Epithelial cell of esophagus (primary cell): ENCODE measurements at regions not wholly inside any gene's neighbourhood (a gene's known extent, or its start where the extent isn't known, plus 50 kb on each side); places are given as distances from the start of the nearest gene placed in this dataset.

Experiments used
- DNase-seq: peaks from one replicate; pipeline ENCODE4 v3.0.0; 2010; ENCODE audit warnings: low read depth
- H3K4me3 ChIP-seq: 2 replicates; pipeline ENCODE4 v1.5.1; 2011; ENCODE audit warnings: mild to moderate bottlenecking, low read length, control low read depth
- TF ChIP-seq, protein P1 (sequence below): IDR thresholded peaks from 2 replicates; pipeline ENCODE4 v1.5.1; 2011; ENCODE audit warnings: low read depth, mild to moderate bottlenecking, low read length, control low read depth, inconsistent platforms; ENCODE audit not compliant: insufficient read depth; ENCODE audit errors: missing control alignments

DNA sequence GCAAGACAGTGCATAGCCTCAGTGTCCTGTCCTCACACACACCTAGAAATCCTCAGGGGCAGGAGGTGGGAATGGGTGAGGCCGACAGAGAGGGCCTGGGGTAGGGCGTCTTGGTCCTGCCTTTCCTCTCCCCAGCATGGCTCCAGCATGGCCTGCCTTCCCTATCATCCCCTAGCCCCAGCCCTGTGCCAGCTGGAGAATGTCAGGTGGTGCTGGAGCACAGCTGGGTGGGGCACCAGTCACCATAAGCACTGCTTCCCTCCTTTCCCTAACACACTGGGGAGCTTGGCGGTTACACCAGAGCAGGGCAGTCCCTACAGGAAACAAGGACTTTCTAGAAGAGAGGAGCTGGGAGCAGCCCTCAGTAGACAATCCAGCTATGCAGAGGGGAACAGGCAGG is 236.8 kb downstream of the KLF13 start:
- TF ChIP-seq, protein P1, sequence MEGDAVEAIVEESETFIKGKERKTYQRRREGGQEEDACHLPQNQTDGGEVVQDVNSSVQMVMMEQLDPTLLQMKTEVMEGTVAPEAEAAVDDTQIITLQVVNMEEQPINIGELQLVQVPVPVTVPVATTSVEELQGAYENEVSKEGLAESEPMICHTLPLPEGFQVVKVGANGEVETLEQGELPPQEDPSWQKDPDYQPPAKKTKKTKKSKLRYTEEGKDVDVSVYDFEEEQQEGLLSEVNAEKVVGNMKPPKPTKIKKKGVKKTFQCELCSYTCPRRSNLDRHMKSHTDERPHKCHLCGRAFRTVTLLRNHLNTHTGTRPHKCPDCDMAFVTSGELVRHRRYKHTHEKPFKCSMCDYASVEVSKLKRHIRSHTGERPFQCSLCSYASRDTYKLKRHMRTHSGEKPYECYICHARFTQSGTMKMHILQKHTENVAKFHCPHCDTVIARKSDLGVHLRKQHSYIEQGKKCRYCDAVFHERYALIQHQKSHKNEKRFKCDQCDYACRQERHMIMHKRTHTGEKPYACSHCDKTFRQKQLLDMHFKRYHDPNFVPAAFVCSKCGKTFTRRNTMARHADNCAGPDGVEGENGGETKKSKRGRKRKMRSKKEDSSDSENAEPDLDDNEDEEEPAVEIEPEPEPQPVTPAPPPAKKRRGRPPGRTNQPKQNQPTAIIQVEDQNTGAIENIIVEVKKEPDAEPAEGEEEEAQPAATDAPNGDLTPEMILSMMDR: no peak
- H3K4me3 ChIP-seq: no peak overlapping the region
- DNase-seq: no peak

DNA sequence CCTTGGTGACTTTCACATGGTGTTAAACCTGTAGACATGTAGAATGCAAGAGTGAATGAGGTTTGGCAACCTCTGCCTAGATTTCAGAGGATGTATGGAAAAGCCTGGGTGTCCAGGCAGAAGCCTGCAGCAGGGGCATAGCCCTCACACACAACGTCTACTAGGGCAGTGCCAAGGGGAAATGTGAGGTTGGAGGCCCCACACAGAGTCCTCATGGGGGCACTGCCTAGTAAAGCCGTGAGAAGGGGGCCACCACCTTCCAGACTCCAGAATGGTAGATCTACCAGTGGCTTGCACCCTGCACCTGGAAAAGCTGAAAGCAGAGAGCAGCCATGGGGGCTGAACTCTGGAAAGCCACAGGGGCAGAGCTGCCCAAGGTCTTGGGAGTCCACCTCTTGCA is 241.2 kb downstream of the KLF13 start:
- no peak overlapping the region for H3K4me3 ChIP-seq
- TF ChIP-seq, protein P1: no peak
- DNase-seq: no peak

DNA sequence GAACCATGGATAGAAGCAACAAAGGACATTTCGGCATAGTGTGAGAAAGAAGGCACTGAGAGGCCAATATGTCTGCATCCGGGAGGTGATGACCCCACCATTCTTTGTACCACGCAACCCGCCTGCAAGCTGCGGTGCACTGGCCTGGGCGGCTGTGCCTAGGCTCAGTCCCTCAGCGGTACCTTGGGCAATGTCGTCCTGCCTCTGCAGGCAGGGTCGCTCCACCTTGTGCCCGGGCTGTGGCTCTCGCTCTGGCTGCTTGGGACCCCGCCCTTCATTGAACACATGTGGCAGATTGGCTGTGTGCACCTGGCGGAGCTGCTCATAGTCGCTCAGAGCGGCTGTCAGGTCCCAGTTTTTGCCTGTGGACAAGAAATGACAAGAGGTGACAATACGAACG is 243.2 kb downstream of the KLF13 start:
- TF ChIP-seq, protein P1: no peak
- H3K4me3 ChIP-seq: no peak overlapping the region

DNA sequence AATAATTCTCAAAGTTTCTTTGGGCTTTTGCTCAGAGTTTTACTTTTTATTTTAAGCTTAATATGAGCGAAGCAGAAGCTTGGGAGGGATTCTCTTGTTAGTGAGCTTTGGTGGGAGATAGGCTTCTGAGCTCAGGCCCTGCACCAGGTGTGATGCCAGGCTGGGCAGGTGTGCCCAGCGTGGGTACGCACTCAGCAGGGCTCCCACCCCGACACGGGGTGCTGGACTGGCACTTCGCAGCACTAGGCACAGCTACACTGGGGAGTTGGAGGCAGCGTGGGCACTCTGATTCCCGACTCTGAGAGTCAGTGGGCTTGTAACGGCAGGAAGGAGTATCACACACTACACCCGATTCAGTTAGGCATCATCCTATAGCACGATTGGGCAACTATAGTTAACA is 244.0 kb downstream of the KLF13 start:
- no peak for DNase-seq
- TF ChIP-seq, protein P1: no peak

More for the DNA sequence above, 243.2 kb downstream of the KLF13 start:
- no peak for DNase-seq

DNA sequence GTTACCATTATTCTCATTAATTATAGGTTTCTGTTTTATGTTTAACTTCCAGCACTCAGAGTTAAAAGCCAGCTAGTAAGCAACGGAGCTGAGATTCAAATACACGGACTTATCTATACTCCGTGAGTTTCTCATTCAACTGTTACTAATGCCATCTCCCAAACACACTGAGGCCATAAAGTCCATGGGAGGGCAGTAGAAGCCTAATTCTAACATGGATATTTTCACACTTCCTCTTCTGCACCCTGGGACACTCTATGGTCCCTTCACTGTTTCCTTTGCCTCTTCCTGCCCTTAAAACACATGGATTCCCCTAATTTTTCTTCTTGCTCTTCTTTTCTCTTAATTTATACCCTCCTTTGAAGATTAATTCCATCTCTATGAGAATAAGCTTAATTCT is 245.0 kb downstream of the KLF13 start:
- TF ChIP-seq, protein P1: peak; percentile 30
- H3K4me3 ChIP-seq: no peak overlapping the region
- peak; percentile 12 for DNase-seq

More for the DNA sequence above, 244.0 kb downstream of the KLF13 start:
- no peak overlapping the region for H3K4me3 ChIP-seq

DNA sequence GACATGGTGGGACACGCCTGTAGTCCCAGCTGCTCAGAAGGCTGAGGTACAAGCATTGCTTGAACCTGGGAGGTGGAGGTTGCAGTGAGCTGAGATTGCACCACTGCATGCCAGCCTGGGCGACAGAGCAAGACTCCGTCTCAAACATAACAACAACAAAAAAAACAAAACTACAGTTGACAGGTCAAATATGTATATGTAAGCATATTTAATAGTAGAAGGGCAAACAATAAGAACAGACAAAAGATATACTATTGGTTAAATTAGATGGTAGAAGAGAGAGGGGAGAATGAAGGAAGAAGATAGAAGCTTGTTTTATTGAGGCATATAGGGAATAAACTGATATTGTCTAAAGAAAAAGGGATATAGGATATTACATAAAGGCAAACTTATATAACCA is 247.1 kb downstream of the KLF13 start:
- no peak overlapping the region for H3K4me3 ChIP-seq
- no peak for DNase-seq
- TF ChIP-seq, protein P1: no peak

DNA sequence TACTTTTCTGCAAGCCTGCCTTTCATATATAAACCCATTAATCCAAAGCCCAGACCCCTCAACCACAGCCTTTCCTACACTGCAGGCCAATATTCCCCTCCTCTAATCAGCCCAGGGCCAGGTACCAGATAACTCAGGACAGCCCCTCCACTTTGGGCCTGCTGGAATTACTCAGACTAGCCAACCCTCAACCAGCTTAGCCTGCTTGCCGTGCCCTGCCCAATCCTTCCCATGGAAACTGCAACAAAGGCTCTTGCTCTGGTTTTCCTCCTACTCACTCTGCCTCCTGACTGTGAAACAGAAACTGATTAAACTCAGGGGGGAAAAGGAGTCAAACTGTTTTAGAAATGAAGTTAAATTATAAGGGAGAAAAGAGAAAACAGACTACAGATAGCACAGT is 248.1 kb downstream of the KLF13 start:
- H3K4me3 ChIP-seq: no peak overlapping the region
- peak; percentile 39 for DNase-seq
- TF ChIP-seq, protein P1: no peak
